ENCODE measurements at regions not wholly inside any gene's neighbourhood (a gene's known extent, or its start where the extent isn't known, plus 50 kb on each side); places are given as distances from the start of the nearest gene placed in this dataset.
"Not testable (repeated sequence)": the region's sequence is repeated elsewhere in the genome, so short reads cannot be mapped to it uniquely, and the experiment has no call there.

DNA sequence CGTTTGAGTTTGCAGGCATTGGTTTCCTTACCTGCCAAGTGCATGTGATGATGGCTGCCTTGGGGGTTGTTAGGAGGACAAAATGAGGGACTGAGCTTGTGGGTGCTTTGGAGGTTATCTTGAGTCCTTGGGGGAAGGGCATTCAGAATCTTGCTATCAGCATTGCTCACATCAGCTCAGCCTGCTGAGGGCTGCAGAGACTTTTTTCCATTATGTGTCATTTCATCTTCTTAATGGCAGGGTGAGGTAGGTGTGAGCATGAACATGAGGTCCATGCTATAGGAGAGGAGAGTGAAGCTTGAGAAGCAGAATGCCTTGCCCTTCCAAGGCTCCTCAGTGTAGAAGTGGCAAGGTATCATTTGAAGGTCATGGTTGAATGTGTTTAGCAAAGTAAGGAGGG lies 112.3 kb downstream of the MIAT start:
- peak overlapping the region in 1 of 7 donors; percentile 64 for H3K27ac Mint-ChIP-seq
- Histone ChIP-seq H3K27me3 (ENCODE audit: insufficient read depth, low read length) (no peaks in the 10 kb centered on the region), H3K4me3 (ENCODE audit: low read length in 2 of 2) (no peak overlapping the region), H3K9me3 (ENCODE audit: control insufficient read depth in 1 of 2, low read length in 2 of 2) (no peaks in the 10 kb centered on the region), H3K4me1 (ENCODE audit: insufficient read depth, low read length) (no peaks in the 10 kb centered on the region), H3K27ac (ENCODE audit: low read depth, low read length) (no peak overlapping the region), H3K36me3 (ENCODE audit: insufficient read depth, low read length) (peaks cover 2% of the 10 kb centered on the region)
- no peaks in the 10 kb centered on the region for H3K27me3 Mint-ChIP-seq
- CTCF ChIA-PET (ENCODE audit: partially characterized antibody) = no interaction called here
- DNase-seq = no peak
- H3K4me3 Mint-ChIP-seq = no peak overlapping the region
- POLR2A ChIA-PET (ENCODE audit: partially characterized antibody) = no interaction called here
- peaks cover 0 to 4% (median 2%) of the 10 kb centered on the region in 4 donors for H3K4me1 Mint-ChIP-seq
- H3K9me3 Mint-ChIP-seq = peaks cover 0 to 7% (median 2%) of the 10 kb centered on the region in 8 donors
- peaks cover 51 to 56% of the 10 kb centered on the region in 2 donors for H3K36me3 Mint-ChIP-seq
- intact Hi-C loops (cut with micrococcal nuclease) = no loop called here

DNA sequence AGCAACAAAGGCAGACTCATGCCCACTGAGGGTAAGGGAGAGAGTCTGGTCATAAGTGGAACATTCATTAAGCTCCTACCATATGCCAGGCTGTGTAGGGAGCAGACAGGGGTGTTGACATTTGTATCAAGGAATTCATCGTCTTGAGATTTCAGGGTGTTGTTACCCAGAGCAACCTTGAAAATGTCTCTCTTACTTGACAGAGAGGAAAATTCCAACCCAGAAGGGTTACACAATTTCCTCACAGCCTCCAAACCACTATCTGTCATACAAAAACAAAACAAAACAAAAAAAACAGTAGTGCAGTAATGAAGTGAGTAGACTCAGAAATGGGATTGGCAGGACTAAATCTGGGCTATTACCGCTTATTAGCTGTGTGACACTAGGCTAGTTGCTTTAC lies 113.2 kb downstream of the MIAT start:
- peaks cover 52 to 56% of the 10 kb centered on the region in 2 donors for H3K36me3 Mint-ChIP-seq
- H3K9me3 Mint-ChIP-seq = peaks cover 0 to 7% (median 2%) of the 10 kb centered on the region in 8 donors
- no peak overlapping the region for H3K27ac Mint-ChIP-seq
- H3K4me1 ChIP-seq (ENCODE audit: insufficient read depth, low read length) = no peaks in the 10 kb centered on the region
- H3K4me1 Mint-ChIP-seq = peaks cover 0 to 4% (median 0%) of the 10 kb centered on the region in 4 donors
- H3K4me3 ChIP-seq (ENCODE audit: low read length in 2 of 2) = no peak overlapping the region
- no peak overlapping the region for H3K4me3 Mint-ChIP-seq
- H3K36me3 ChIP-seq (ENCODE audit: insufficient read depth, low read length) = peaks cover 11% of the 10 kb centered on the region
- H3K9me3 ChIP-seq (ENCODE audit: control insufficient read depth in 1 of 2, low read length in 2 of 2) = no peaks in the 10 kb centered on the region
- H3K27me3 ChIP-seq (ENCODE audit: insufficient read depth, low read length) = no peaks in the 10 kb centered on the region
- CTCF ChIA-PET (ENCODE audit: partially characterized antibody) = no interaction called here
- POLR2A ChIA-PET (ENCODE audit: partially characterized antibody) = no interaction called here
- DNase-seq = no peak
- H3K27ac ChIP-seq (ENCODE audit: low read depth, low read length) = no peak overlapping the region
- intact Hi-C loops (cut with micrococcal nuclease) = no loop called here
- H3K27me3 Mint-ChIP-seq = no peaks in the 10 kb centered on the region

DNA sequence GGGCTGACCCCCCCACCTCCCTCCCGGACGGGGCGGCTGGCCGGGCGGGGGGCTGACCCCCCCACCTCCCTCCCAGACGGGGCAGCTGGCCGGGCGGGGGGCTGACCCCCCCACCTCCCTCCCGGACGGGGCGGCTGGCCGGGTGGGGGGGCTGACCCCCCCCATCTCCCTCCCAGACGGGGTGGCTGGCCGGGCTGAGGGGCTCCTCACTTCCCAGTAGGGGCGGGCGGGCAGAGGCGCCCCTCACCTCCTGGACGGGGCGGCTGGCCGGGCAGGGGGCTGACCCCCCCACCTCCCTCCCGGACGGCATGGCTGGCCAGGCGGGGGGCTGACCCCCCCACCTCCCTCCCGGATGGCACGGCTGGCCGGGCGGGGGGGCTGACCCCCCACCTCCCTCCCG lies 115.7 kb downstream of the MIAT start:
- intact Hi-C loops (cut with micrococcal nuclease); H3K4me1 ChIP-seq (ENCODE audit: insufficient read depth, low read length); H3K27ac Mint-ChIP-seq; DNase-seq; H3K9me3 Mint-ChIP-seq; H3K4me1 Mint-ChIP-seq; CTCF ChIA-PET (ENCODE audit: partially characterized antibody); H3K4me3 Mint-ChIP-seq; H3K4me3 ChIP-seq (ENCODE audit: low read length in 2 of 2); H3K27ac ChIP-seq (ENCODE audit: low read depth, low read length); H3K27me3 Mint-ChIP-seq; H3K9me3 ChIP-seq (ENCODE audit: control insufficient read depth in 1 of 2, low read length in 2 of 2); POLR2A ChIA-PET (ENCODE audit: partially characterized antibody); H3K27me3 ChIP-seq (ENCODE audit: insufficient read depth, low read length): not testable (repeated sequence)
- H3K36me3 Mint-ChIP-seq = peaks cover 57 to 59% of the 10 kb centered on the region in 2 donors
- peaks cover 30% of the 10 kb centered on the region for H3K36me3 ChIP-seq (ENCODE audit: insufficient read depth, low read length)

- Histone ChIP-seq H3K4me3 (ENCODE audit: low read length in 2 of 2) (no peak overlapping the region), H3K36me3 (ENCODE audit: insufficient read depth, low read length) (peaks cover 52% of the 10 kb centered on the region), H3K9me3 (ENCODE audit: control insufficient read depth in 1 of 2, low read length in 2 of 2) (no peaks in the 10 kb centered on the region), H3K4me1 (ENCODE audit: insufficient read depth, low read length) (no peaks in the 10 kb centered on the region), H3K27me3 (ENCODE audit: insufficient read depth, low read length) (no peaks in the 10 kb centered on the region), H3K27ac (ENCODE audit: low read depth, low read length) (no peak overlapping the region)
- no peaks in the 10 kb centered on the region for H3K4me1 Mint-ChIP-seq
- intact Hi-C loops (cut with micrococcal nuclease) = no loop called here
- H3K4me3 Mint-ChIP-seq = no peak overlapping the region
- H3K27ac Mint-ChIP-seq = no peak overlapping the region
- H3K27me3 Mint-ChIP-seq = no peaks in the 10 kb centered on the region
- peaks cover 0 to 4% (median 0%) of the 10 kb centered on the region in 8 donors for H3K9me3 Mint-ChIP-seq
- no peak for DNase-seq
- ChIA-PET POLR2A (ENCODE audit: partially characterized antibody) (no interaction called here), CTCF (ENCODE audit: partially characterized antibody) (interaction anchor here (0.8 kb wide), 1 partner anchor 30 kb away, joined by 3 read pairs; no protein-coding TSS in a partner anchor)
- H3K36me3 Mint-ChIP-seq = peaks cover 70 to 72% of the 10 kb centered on the region in 2 donors
Measured at GRCh38 chr22:26775394-26775793, 118.0 kb downstream of the MIAT start.

- Histone ChIP-seq H3K36me3 (ENCODE audit: insufficient read depth, low read length) (peaks cover 64% of the 10 kb centered on the region), H3K9me3 (ENCODE audit: control insufficient read depth in 1 of 2, low read length in 2 of 2) (no peaks in the 10 kb centered on the region), H3K27ac (ENCODE audit: low read depth, low read length) (no peak overlapping the region), H3K27me3 (ENCODE audit: insufficient read depth, low read length) (no peaks in the 10 kb centered on the region), H3K4me1 (ENCODE audit: insufficient read depth, low read length) (no peaks in the 10 kb centered on the region), H3K4me3 (ENCODE audit: low read length in 2 of 2) (no peak overlapping the region)
- Mint-ChIP-seq H3K9me3 (peaks cover 0 to 4% (median 0%) of the 10 kb centered on the region in 8 donors), H3K27me3 (no peaks in the 10 kb centered on the region), H3K4me3 (no peak overlapping the region), H3K4me1 (no peaks in the 10 kb centered on the region), H3K36me3 (peaks cover 79% of the 10 kb centered on the region in 2 donors), H3K27ac (peak overlapping the region in 1 of 7 donors; percentile 31)
- POLR2A ChIA-PET (ENCODE audit: partially characterized antibody) = no interaction called here
- DNase-seq = no peak
- CTCF ChIA-PET (ENCODE audit: partially characterized antibody) = no interaction called here
- intact Hi-C loops (cut with micrococcal nuclease) = no loop called here
Measured at GRCh38 chr22:26777156-26777801, 119.9 kb downstream of the MIAT start.

- Mint-ChIP-seq H3K4me3 (no peak overlapping the region), H3K27ac (no peak overlapping the region), H3K4me1 (no peaks in the 10 kb centered on the region), H3K27me3 (no peaks in the 10 kb centered on the region), H3K36me3 (peaks cover 84 to 90% of the 10 kb centered on the region in 2 donors), H3K9me3 (peaks cover 0 to 4% (median 0%) of the 10 kb centered on the region in 8 donors)
- no peaks in the 10 kb centered on the region for H3K4me1 ChIP-seq (ENCODE audit: insufficient read depth, low read length)
- no peaks in the 10 kb centered on the region for H3K9me3 ChIP-seq (ENCODE audit: control insufficient read depth in 1 of 2, low read length in 2 of 2)
- ChIA-PET CTCF (ENCODE audit: partially characterized antibody) (interaction anchor here (1.4 kb wide), 1 partner anchor 21 kb away, joined by 3 read pairs; no protein-coding TSS in a partner anchor), POLR2A (ENCODE audit: partially characterized antibody) (no interaction called here)
- no peak for DNase-seq
- no peaks in the 10 kb centered on the region for H3K27me3 ChIP-seq (ENCODE audit: insufficient read depth, low read length)
- H3K27ac ChIP-seq (ENCODE audit: low read depth, low read length) = no peak overlapping the region
- intact Hi-C loops (cut with micrococcal nuclease) = no loop called here
- H3K4me3 ChIP-seq (ENCODE audit: low read length in 2 of 2) = no peak overlapping the region
- peaks cover 72% of the 10 kb centered on the region for H3K36me3 ChIP-seq (ENCODE audit: insufficient read depth, low read length)
Measured at GRCh38 chr22:26778372-26778771, 121.0 kb downstream of the MIAT start.

DNA sequence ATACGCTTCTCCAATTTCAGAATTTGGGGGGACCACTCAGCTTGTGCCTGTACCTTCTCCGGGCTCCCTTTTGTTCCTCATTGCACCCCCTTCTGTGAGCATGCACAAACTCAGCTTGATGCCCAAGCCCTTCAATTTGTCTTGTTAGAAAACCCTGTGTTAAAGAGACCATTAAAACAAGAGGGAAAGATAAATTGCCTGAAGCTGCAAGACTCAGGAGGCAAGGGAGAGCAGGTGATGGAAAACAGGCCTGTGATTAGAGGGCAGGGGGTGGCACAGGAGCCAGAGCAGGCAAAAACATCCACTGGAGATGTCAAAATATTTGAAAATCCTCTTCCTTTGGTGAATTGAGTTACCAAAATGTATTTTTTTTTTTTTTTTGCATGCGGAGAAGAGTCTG lies 121.7 kb downstream of the MIAT start:
- Mint-ChIP-seq H3K4me1 (peaks cover 0 to 2% (median 0%) of the 10 kb centered on the region in 4 donors), H3K9me3 (peaks cover 0 to 4% (median 0%) of the 10 kb centered on the region in 8 donors), H3K27ac (no peak overlapping the region), H3K27me3 (no peaks in the 10 kb centered on the region), H3K4me3 (no peak overlapping the region), H3K36me3 (peaks cover 87 to 92% of the 10 kb centered on the region in 2 donors)
- ChIA-PET POLR2A (ENCODE audit: partially characterized antibody) (no interaction called here), CTCF (ENCODE audit: partially characterized antibody) (interaction anchor here (0.5 to 1.4 kb wide), 2 partner anchors 22 to 519 kb away, joined by 3 read pairs; no protein-coding TSS in a partner anchor)
- H3K27me3 ChIP-seq (ENCODE audit: insufficient read depth, low read length) = no peaks in the 10 kb centered on the region
- H3K9me3 ChIP-seq (ENCODE audit: control insufficient read depth in 1 of 2, low read length in 2 of 2) = no peaks in the 10 kb centered on the region
- no peaks in the 10 kb centered on the region for H3K4me1 ChIP-seq (ENCODE audit: insufficient read depth, low read length)
- DNase-seq = no peak
- no peak overlapping the region for H3K27ac ChIP-seq (ENCODE audit: low read depth, low read length)
- H3K36me3 ChIP-seq (ENCODE audit: insufficient read depth, low read length) = peaks cover 72% of the 10 kb centered on the region
- intact Hi-C loops (cut with micrococcal nuclease) = no loop called here
- H3K4me3 ChIP-seq (ENCODE audit: low read length in 2 of 2) = no peak overlapping the region

All from CD4-positive, alpha-beta memory T cell (primary cell).